Smooth muscle cell (in vitro differentiated cells): ENCODE measurements at regions not wholly inside any gene's neighbourhood (a gene's known extent, or its start where the extent isn't known, plus 50 kb on each side); places are given as distances from the start of the nearest gene placed in this dataset.

Source experiments
- DNase-seq: peaks from one replicate; lab custom pipeline; 2025; ENCODE audit not compliant: unreplicated experiment; lab: John Stamatoyannopoulos, UW
- H2AFZ ChIP-seq: fragments of 200-600 bp; sonication (generic); 2 replicates; pipeline ENCODE4 v1.6.0; 2016; ENCODE audit warnings: antibody characterized with exemption, low read depth, mild to moderate bottlenecking
- H3F3A ChIP-seq: fragments of 200-600 bp; sonication (generic); 2 replicates; pipeline ENCODE4 v1.6.0; 2017; ENCODE audit warnings: antibody characterized with exemption, low read depth
- H3K27ac ChIP-seq: fragments of 200-600 bp; sonication (generic); 2 replicates; pipeline ENCODE4 v1.5.1; 2016; ENCODE audit warnings: low read depth, mild to moderate bottlenecking
- H3K27me3 ChIP-seq: fragments of 200-600 bp; sonication (generic); 2 replicates; pipeline ENCODE4 v1.6.1; 2016; ENCODE audit warnings: low read depth, mild to moderate bottlenecking
- H3K36me3 ChIP-seq: fragments of 200-600 bp; sonication (generic); 2 replicates; pipeline ENCODE4 v1.5.1; 2016; ENCODE audit warnings: low read depth
- H3K4me1 ChIP-seq: fragments of 200-600 bp; sonication (generic); 2 replicates; pipeline ENCODE4 v1.5.1; 2016; ENCODE audit warnings: low read depth
- H3K4me2 ChIP-seq: fragments of 200-600 bp; sonication (generic); 2 replicates; pipeline ENCODE4 v1.6.0; 2016; ENCODE audit warnings: mild to moderate bottlenecking
- H3K4me3 ChIP-seq: fragments of 200-600 bp; sonication (generic); 2 replicates; pipeline ENCODE4 v1.5.1; 2016; ENCODE audit warnings: mild to moderate bottlenecking
- H3K79me2 ChIP-seq: fragments of 200-600 bp; sonication (generic); 2 replicates; pipeline ENCODE4 v1.6.0; 2016; ENCODE audit warnings: low read depth, mild to moderate bottlenecking
- H3K9ac ChIP-seq: fragments of 200-600 bp; sonication (generic); 2 replicates; pipeline ENCODE4 v1.6.0; 2016; ENCODE audit warnings: low read depth
- H3K9me3 ChIP-seq: fragments of 200-600 bp; sonication (generic); replicated peaks from 2 replicates; pipeline ENCODE4 v1.5.1; 2016; ENCODE audit warnings: low read depth
- H4K20me1 ChIP-seq: fragments of 200-600 bp; sonication (generic); 2 replicates; pipeline ENCODE4 v1.6.0; 2016; ENCODE audit warnings: low read depth
- WGBS: methylation state at CpG from one replicate; pipeline ENCODE4 v1.1.7; 2016; ENCODE audit warnings: low lambda C conversion rate; 5-methylcytosine and 5-hydroxymethylcytosine counted together
- TF ChIP-seq, protein P1 (sequence below): fragments of 200-600 bp; sonication (generic); IDR thresholded peaks from 2 replicates; pipeline ENCODE4 v1.5.1; 2017; ENCODE audit warnings: borderline replicate concordance, mild to moderate bottlenecking, antibody characterized with exemption; ENCODE audit not compliant: insufficient read depth, poor library complexity, severe bottlenecking

GRCh38 chr7:52064493-52064892 is 747.9 kb upstream of the COBL start:
- Histone ChIP-seq H3K4me1 (peaks cover 33% of the 10 kb centered on the region), H3K4me2 (no peak overlapping the region), H3K9ac (no peak overlapping the region), H3K9me3 (no peaks in the 10 kb centered on the region), H3K4me3 (no peak overlapping the region), H4K20me1 (no peaks in the 10 kb centered on the region), H3K27ac (no peak overlapping the region), H3K36me3 (no peaks in the 10 kb centered on the region), H3K27me3 (no peaks in the 10 kb centered on the region), H2AFZ (no peak overlapping the region), H3F3A (no peaks in the 10 kb centered on the region), H3K79me2 (no peaks in the 10 kb centered on the region)
- WGBS = 79% methylated on average over 1 of the region's 1 CpG
- TF ChIP-seq, protein P1, sequence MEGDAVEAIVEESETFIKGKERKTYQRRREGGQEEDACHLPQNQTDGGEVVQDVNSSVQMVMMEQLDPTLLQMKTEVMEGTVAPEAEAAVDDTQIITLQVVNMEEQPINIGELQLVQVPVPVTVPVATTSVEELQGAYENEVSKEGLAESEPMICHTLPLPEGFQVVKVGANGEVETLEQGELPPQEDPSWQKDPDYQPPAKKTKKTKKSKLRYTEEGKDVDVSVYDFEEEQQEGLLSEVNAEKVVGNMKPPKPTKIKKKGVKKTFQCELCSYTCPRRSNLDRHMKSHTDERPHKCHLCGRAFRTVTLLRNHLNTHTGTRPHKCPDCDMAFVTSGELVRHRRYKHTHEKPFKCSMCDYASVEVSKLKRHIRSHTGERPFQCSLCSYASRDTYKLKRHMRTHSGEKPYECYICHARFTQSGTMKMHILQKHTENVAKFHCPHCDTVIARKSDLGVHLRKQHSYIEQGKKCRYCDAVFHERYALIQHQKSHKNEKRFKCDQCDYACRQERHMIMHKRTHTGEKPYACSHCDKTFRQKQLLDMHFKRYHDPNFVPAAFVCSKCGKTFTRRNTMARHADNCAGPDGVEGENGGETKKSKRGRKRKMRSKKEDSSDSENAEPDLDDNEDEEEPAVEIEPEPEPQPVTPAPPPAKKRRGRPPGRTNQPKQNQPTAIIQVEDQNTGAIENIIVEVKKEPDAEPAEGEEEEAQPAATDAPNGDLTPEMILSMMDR = no peak
- no peak for DNase-seq

- Histone ChIP-seq H3K79me2 (no peaks in the 10 kb centered on the region), H2AFZ (peak overlapping the region; percentile 46), H4K20me1 (no peaks in the 10 kb centered on the region), H3K9me3 (no peaks in the 10 kb centered on the region), H3K4me3 (no peak overlapping the region), H3F3A (no peaks in the 10 kb centered on the region), H3K9ac (no peak overlapping the region), H3K4me2 (no peak overlapping the region), H3K36me3 (no peaks in the 10 kb centered on the region), H3K4me1 (peaks cover 33% of the 10 kb centered on the region), H3K27ac (no peak overlapping the region), H3K27me3 (no peaks in the 10 kb centered on the region)
- TF ChIP-seq, protein P1 = no peak
- no peak for DNase-seq
- 43% methylated on average over 2 of the region's 2 CpGs for WGBS
Observed at GRCh38 chr7:52061666-52062065, 745.1 kb upstream of the COBL start.

GRCh38 chr7:52053525-52053924 is 736.9 kb upstream of the COBL start:
- Histone ChIP-seq H2AFZ (no peak overlapping the region), H3K27ac (no peak overlapping the region), H3F3A (no peaks in the 10 kb centered on the region), H3K36me3 (no peaks in the 10 kb centered on the region), H4K20me1 (no peaks in the 10 kb centered on the region), H3K4me3 (no peak overlapping the region), H3K27me3 (no peaks in the 10 kb centered on the region), H3K4me2 (no peak overlapping the region), H3K4me1 (no peaks in the 10 kb centered on the region), H3K9ac (no peak overlapping the region), H3K79me2 (no peaks in the 10 kb centered on the region), H3K9me3 (no peaks in the 10 kb centered on the region)
- DNase-seq = no peak
- TF ChIP-seq, protein P1 = no peak
- 0% methylated on average over 1 of the region's 1 CpG for WGBS

- H4K20me1 ChIP-seq = no peaks in the 10 kb centered on the region
- H3F3A ChIP-seq = no peaks in the 10 kb centered on the region
- H3K4me1 ChIP-seq = peaks cover 9% of the 10 kb centered on the region
- no peak overlapping the region for H3K9ac ChIP-seq
- peak overlapping the region; percentile 81 for H2AFZ ChIP-seq
- H3K36me3 ChIP-seq = no peaks in the 10 kb centered on the region
- DNase-seq = no peak
- TF ChIP-seq, protein P1 = no peak
- no peaks in the 10 kb centered on the region for H3K79me2 ChIP-seq
- H3K9me3 ChIP-seq = no peaks in the 10 kb centered on the region
- no peaks in the 10 kb centered on the region for H3K27me3 ChIP-seq
- 64% methylated on average over 4 of the region's 4 CpGs for WGBS
- no peak overlapping the region for H3K27ac ChIP-seq
- no peak overlapping the region for H3K4me3 ChIP-seq
- no peak overlapping the region for H3K4me2 ChIP-seq
Observed at GRCh38 chr7:52030722-52031121, 714.1 kb upstream of the COBL start.
